Hepatocyte (in vitro differentiated cells): ENCODE measurements at regions not wholly inside any gene's neighbourhood (a gene's known extent, or its start where the extent isn't known, plus 50 kb on each side); places are given as distances from the start of the nearest gene placed in this dataset.

ENCODE experiments used
- DNase-seq: peaks from one replicate; pipeline ENCODE4 v3.0.0-alpha.2; 2016; ENCODE audit warnings: low spot score
- H2AFZ ChIP-seq: fragments of 200-600 bp; sonication (generic); 2 replicates; pipeline ENCODE4 v1.6.0; 2016; ENCODE audit warnings: antibody characterized with exemption, mild to moderate bottlenecking
- H3K27ac ChIP-seq: fragments of 200-600 bp; sonication (generic); 2 replicates; pipeline ENCODE4 v1.5.1; 2016; ENCODE audit warnings: mild to moderate bottlenecking
- H3K27me3 ChIP-seq: fragments of 200-600 bp; sonication (generic); 2 replicates; pipeline ENCODE4 v1.6.1; 2016
- H3K36me3 ChIP-seq: fragments of 200-600 bp; sonication (generic); replicated peaks from 2 replicates; pipeline ENCODE4 v1.5.1; 2016; ENCODE audit warnings: low read depth; ENCODE audit not compliant: insufficient read depth
- H3K4me1 ChIP-seq: fragments of 200-600 bp; sonication (generic); 2 replicates; pipeline ENCODE4 v1.5.1; 2016; ENCODE audit warnings: mild to moderate bottlenecking, moderate library complexity; ENCODE audit not compliant: insufficient read depth
- H3K4me2 ChIP-seq: fragments of 200-600 bp; sonication (generic); 2 replicates; pipeline ENCODE4 v1.6.0; 2016
- H3K4me3 ChIP-seq: fragments of 200-600 bp; sonication (generic); 2 replicates; pipeline ENCODE4 v1.5.1; 2016; ENCODE audit warnings: mild to moderate bottlenecking
- H3K79me2 ChIP-seq: fragments of 200-600 bp; sonication (generic); 2 replicates; pipeline ENCODE4 v1.6.0; 2017; ENCODE audit warnings: mild to moderate bottlenecking
- H3K9me2 ChIP-seq: fragments of 200-600 bp; sonication (generic); replicated peaks from 2 replicates; pipeline ENCODE4 v1.6.0; 2017; ENCODE audit warnings: mild to moderate bottlenecking; ENCODE audit not compliant: insufficient read depth
- H3K9me3 ChIP-seq: fragments of 200-600 bp; sonication (generic); 2 replicates; pipeline ENCODE4 v1.5.1; 2016; ENCODE audit warnings: low read depth, mild to moderate bottlenecking
- H4K20me1 ChIP-seq: fragments of 200-600 bp; sonication (generic); 2 replicates; pipeline ENCODE4 v1.6.0; 2016; ENCODE audit warnings: mild to moderate bottlenecking; ENCODE audit not compliant: insufficient read depth, poor library complexity, severe bottlenecking
- CTCF ChIP-seq: fragments of 200-600 bp; sonication (generic); IDR thresholded peaks from 2 replicates; pipeline ENCODE4 v1.5.1; 2016; ENCODE audit warnings: antibody characterized with exemption, mild to moderate bottlenecking; ENCODE audit not compliant: poor library complexity
- EZH2 ChIP-seq: fragments of 200-600 bp; sonication (generic); IDR thresholded peaks from 2 replicates; pipeline ENCODE4 v1.6.1; 2016; ENCODE audit warnings: antibody characterized with exemption, mild to moderate bottlenecking, borderline replicate concordance
- EZH2phosphoT487 ChIP-seq: fragments of 200-600 bp; sonication (generic); IDR thresholded peaks from one replicate; pipeline ENCODE4 v1.6.1; 2018; ENCODE audit warnings: antibody characterized with exemption, mild to moderate bottlenecking, low read depth, moderate library complexity; ENCODE audit not compliant: unreplicated experiment, severe bottlenecking
- WGBS: methylation state at CpG from one replicate; pipeline ENCODE4 v1.1.6; 2016; ENCODE audit warnings: low lambda C conversion rate; ENCODE audit errors: missing lambda C conversion rate; 5-methylcytosine and 5-hydroxymethylcytosine counted together

DNA sequence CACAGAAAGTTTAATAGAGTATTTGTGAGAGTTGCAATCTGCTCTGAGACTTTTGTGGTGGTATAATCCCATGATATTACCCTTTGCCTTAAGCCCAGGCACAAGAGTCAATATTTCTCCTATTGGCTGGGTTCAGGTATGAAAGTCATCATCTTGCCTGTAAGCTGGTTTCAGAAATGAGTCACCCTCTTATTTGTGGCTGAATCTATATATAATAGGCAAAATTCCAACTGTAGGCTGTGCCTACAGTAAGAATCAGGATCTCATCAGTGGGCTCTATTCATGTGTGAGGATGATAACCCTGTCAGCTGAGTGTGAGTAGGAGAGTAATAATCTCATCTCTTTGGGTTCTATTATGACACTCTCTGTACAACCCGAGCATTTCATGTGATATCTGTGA, 2103.1 kb downstream of the TP53TG3F start:
- H3K9me3 ChIP-seq = no peaks in the 10 kb centered on the region
- DNase-seq = no peak
- H3K4me3 ChIP-seq = no peak overlapping the region
- no peaks in the 10 kb centered on the region for H3K79me2 ChIP-seq
- TF ChIP-seq CTCF = no peak
- no peaks in the 10 kb centered on the region for H3K27me3 ChIP-seq
- H3K27ac ChIP-seq = no peak overlapping the region
- no peak overlapping the region for H2AFZ ChIP-seq
- 27% methylated on average over 1 of the region's 1 CpG for WGBS
- H3K36me3 ChIP-seq = no peaks in the 10 kb centered on the region
- no peaks in the 10 kb centered on the region for H4K20me1 ChIP-seq
- H3K9me2 ChIP-seq = no peaks in the 10 kb centered on the region
- H3K4me2 ChIP-seq = no peak overlapping the region
- no peaks in the 10 kb centered on the region for H3K4me1 ChIP-seq

- Histone ChIP-seq H2AFZ (no peak overlapping the region), H3K4me3 (no peak overlapping the region), H4K20me1 (no peaks in the 10 kb centered on the region), H3K27ac (no peak overlapping the region), H3K4me1 (no peaks in the 10 kb centered on the region), H3K4me2 (no peak overlapping the region), H3K9me3 (no peaks in the 10 kb centered on the region), H3K79me2 (no peaks in the 10 kb centered on the region), H3K27me3 (no peaks in the 10 kb centered on the region), H3K9me2 (no peaks in the 10 kb centered on the region), H3K36me3 (no peaks in the 10 kb centered on the region)
- DNase-seq = no peak
- WGBS = 50% methylated on average over 1 of the region's 1 CpG
- TF ChIP-seq EZH2phosphoT487 = no peak
- no peak for TF ChIP-seq CTCF
- no peak for TF ChIP-seq EZH2
Observed at GRCh38 chr16:35562919-35563318, 2103.5 kb downstream of the TP53TG3F start.

DNA sequence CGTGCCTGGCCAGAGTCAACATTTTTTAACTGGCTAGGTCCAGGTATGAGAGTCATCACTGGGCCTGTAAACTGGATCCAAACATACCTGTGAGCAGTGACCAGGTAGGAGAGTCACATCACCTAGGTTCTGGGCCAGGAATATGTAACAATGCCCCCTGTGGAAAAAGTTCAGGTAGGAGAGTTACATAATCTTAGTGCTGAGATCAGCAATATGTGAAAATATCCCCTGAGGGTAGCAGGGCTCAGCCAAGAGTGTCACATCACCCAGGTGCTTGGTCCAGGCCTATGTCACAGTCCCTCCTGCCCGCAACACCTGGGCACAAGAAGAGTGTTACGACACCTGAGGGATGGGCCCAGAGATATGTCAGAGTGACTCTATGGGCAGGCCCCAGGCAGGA, 2104.7 kb downstream of the TP53TG3F start:
- Histone ChIP-seq H2AFZ (no peak overlapping the region), H3K36me3 (no peaks in the 10 kb centered on the region), H3K4me3 (no peak overlapping the region), H3K27ac (no peak overlapping the region), H3K79me2 (no peaks in the 10 kb centered on the region), H3K4me1 (no peaks in the 10 kb centered on the region), H3K9me2 (no peaks in the 10 kb centered on the region), H3K4me2 (no peak overlapping the region), H3K9me3 (no peaks in the 10 kb centered on the region), H3K27me3 (no peaks in the 10 kb centered on the region), H4K20me1 (no peaks in the 10 kb centered on the region)
- WGBS = 89% methylated on average over 3 of the region's 3 CpGs
- DNase-seq = no peak
- TF ChIP-seq EZH2phosphoT487 = no peak
- no peak for TF ChIP-seq CTCF
- no peak for TF ChIP-seq EZH2

GRCh38 chr16:35564889-35565288, 2105.5 kb downstream of the TP53TG3F start:
- H3K79me2 ChIP-seq = no peaks in the 10 kb centered on the region

More at GRCh38 chr16:35564889-35565288, 2105.5 kb downstream of the TP53TG3F start:
- H3K4me2 ChIP-seq = no peak overlapping the region
- no peak overlapping the region for H3K4me3 ChIP-seq
- H3K4me1 ChIP-seq = no peaks in the 10 kb centered on the region
- DNase-seq = no peak
- whole genome bisulfite sequencing = 50% methylated on average over 1 of the region's 1 CpG
- H3K27ac ChIP-seq = no peak overlapping the region
- H2AFZ ChIP-seq = no peak overlapping the region
- H3K9me2 ChIP-seq = no peaks in the 10 kb centered on the region
- TF ChIP-seq EZH2phosphoT487 (no peak), EZH2 (no peak), CTCF (no peak)
- no peaks in the 10 kb centered on the region for H4K20me1 ChIP-seq
- no peaks in the 10 kb centered on the region for H3K36me3 ChIP-seq
- H3K9me3 ChIP-seq = no peaks in the 10 kb centered on the region
- H3K27me3 ChIP-seq = no peaks in the 10 kb centered on the region
